H1 (cell line): ENCODE measurements at regions not wholly inside any gene's neighbourhood (a gene's known extent, or its start where the extent isn't known, plus 50 kb on each side); places are given as distances from the start of the nearest gene placed in this dataset.

ENCODE experiments used
- EP300 ChIP-seq, 2 experiments: IDR thresholded peaks; 1 replicate in 1 of 2; 2 replicates in 1 of 2; pipeline ENCODE4 v1.6.1; 2011 to 2012; ENCODE audit warnings: low read depth in 2 of 2, low read length in 2 of 2, mild to moderate bottlenecking in 2 of 2, borderline replicate concordance in 1 of 2, inconsistent platforms in 1 of 2, moderate library complexity in 1 of 2
- GABPA ChIP-seq: IDR thresholded peaks from 2 replicates; pipeline ENCODE4 v1.6.1; 2011; ENCODE audit warnings: mild to moderate bottlenecking, low read length, moderate library complexity, borderline replicate concordance; ENCODE audit not compliant: insufficient read depth
- KDM5A ChIP-seq: fragments of 200-600 bp; IDR thresholded peaks from 2 replicates; pipeline ENCODE4 v1.7.1; 2012; ENCODE audit warnings: mild to moderate bottlenecking, low read length, inconsistent platforms, mixed read lengths
- SIRT6 ChIP-seq: IDR thresholded peaks from one replicate; pipeline ENCODE4 v1.7.1; 2012; ENCODE audit warnings: low read length, inconsistent platforms
- TF ChIP-seq, protein P1 (sequence below): fragments of 300-600 bp; sonication (generic); IDR thresholded peaks from 2 replicates; pipeline ENCODE4 v1.7.1; 2012; ENCODE audit warnings: low read length, moderate library complexity, mild to moderate bottlenecking, inconsistent platforms; ENCODE audit not compliant: insufficient replicate concordance
- TF ChIP-seq, protein P2 (sequence below): IDR thresholded peaks from 2 replicates; pipeline ENCODE4 v1.6.1; 2012; ENCODE audit warnings: inconsistent platforms

DNA sequence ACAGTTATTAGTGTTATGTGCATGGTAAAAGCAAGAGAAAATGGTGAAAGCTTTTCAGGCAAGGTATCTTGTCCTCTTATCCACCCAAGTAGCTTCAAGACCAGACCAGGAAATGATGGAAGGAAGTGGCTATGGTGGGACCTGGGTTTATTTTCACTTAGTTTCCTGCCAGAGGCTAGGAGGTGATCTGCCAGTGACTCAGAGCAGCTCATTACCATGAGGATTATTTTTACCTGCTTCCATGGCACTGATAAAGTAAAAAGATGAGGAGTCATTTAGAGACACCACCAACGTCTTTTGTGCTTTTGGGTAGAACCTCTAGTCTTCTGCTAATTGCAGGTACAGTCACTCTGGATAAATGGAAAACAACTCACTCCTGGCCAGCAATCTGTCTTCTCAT, 339.9 kb upstream of the KIRREL3 start (continued):
- TF ChIP-seq, protein P1, sequence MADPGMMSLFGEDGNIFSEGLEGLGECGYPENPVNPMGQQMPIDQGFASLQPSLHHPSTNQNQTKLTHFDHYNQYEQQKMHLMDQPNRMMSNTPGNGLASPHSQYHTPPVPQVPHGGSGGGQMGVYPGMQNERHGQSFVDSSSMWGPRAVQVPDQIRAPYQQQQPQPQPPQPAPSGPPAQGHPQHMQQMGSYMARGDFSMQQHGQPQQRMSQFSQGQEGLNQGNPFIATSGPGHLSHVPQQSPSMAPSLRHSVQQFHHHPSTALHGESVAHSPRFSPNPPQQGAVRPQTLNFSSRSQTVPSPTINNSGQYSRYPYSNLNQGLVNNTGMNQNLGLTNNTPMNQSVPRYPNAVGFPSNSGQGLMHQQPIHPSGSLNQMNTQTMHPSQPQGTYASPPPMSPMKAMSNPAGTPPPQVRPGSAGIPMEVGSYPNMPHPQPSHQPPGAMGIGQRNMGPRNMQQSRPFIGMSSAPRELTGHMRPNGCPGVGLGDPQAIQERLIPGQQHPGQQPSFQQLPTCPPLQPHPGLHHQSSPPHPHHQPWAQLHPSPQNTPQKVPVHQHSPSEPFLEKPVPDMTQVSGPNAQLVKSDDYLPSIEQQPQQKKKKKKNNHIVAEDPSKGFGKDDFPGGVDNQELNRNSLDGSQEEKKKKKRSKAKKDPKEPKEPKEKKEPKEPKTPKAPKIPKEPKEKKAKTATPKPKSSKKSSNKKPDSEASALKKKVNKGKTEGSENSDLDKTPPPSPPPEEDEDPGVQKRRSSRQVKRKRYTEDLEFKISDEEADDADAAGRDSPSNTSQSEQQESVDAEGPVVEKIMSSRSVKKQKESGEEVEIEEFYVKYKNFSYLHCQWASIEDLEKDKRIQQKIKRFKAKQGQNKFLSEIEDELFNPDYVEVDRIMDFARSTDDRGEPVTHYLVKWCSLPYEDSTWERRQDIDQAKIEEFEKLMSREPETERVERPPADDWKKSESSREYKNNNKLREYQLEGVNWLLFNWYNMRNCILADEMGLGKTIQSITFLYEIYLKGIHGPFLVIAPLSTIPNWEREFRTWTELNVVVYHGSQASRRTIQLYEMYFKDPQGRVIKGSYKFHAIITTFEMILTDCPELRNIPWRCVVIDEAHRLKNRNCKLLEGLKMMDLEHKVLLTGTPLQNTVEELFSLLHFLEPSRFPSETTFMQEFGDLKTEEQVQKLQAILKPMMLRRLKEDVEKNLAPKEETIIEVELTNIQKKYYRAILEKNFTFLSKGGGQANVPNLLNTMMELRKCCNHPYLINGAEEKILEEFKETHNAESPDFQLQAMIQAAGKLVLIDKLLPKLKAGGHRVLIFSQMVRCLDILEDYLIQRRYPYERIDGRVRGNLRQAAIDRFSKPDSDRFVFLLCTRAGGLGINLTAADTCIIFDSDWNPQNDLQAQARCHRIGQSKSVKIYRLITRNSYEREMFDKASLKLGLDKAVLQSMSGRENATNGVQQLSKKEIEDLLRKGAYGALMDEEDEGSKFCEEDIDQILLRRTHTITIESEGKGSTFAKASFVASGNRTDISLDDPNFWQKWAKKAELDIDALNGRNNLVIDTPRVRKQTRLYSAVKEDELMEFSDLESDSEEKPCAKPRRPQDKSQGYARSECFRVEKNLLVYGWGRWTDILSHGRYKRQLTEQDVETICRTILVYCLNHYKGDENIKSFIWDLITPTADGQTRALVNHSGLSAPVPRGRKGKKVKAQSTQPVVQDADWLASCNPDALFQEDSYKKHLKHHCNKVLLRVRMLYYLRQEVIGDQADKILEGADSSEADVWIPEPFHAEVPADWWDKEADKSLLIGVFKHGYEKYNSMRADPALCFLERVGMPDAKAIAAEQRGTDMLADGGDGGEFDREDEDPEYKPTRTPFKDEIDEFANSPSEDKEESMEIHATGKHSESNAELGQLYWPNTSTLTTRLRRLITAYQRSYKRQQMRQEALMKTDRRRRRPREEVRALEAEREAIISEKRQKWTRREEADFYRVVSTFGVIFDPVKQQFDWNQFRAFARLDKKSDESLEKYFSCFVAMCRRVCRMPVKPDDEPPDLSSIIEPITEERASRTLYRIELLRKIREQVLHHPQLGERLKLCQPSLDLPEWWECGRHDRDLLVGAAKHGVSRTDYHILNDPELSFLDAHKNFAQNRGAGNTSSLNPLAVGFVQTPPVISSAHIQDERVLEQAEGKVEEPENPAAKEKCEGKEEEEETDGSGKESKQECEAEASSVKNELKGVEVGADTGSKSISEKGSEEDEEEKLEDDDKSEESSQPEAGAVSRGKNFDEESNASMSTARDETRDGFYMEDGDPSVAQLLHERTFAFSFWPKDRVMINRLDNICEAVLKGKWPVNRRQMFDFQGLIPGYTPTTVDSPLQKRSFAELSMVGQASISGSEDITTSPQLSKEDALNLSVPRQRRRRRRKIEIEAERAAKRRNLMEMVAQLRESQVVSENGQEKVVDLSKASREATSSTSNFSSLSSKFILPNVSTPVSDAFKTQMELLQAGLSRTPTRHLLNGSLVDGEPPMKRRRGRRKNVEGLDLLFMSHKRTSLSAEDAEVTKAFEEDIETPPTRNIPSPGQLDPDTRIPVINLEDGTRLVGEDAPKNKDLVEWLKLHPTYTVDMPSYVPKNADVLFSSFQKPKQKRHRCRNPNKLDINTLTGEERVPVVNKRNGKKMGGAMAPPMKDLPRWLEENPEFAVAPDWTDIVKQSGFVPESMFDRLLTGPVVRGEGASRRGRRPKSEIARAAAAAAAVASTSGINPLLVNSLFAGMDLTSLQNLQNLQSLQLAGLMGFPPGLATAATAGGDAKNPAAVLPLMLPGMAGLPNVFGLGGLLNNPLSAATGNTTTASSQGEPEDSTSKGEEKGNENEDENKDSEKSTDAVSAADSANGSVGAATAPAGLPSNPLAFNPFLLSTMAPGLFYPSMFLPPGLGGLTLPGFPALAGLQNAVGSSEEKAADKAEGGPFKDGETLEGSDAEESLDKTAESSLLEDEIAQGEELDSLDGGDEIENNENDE, result no peak
- TF ChIP-seq, protein P2, sequence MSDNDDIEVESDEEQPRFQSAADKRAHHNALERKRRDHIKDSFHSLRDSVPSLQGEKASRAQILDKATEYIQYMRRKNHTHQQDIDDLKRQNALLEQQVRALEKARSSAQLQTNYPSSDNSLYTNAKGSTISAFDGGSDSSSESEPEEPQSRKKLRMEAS, result no peak
- TF ChIP-seq KDM5A (no peak), EP300 (IDR thresholded peaks at IDR 0.05; ENCODE audit: borderline replicate concordance in 1 of 2, low read depth in 2 of 2, low read length in 2 of 2) (no peak), GABPA (no peak), SIRT6 (no peak)
